ENCODE measurements at regions not wholly inside any gene's neighbourhood (a gene's known extent, or its start where the extent isn't known, plus 50 kb on each side); places are given as distances from the start of the nearest gene placed in this dataset.

DNA sequence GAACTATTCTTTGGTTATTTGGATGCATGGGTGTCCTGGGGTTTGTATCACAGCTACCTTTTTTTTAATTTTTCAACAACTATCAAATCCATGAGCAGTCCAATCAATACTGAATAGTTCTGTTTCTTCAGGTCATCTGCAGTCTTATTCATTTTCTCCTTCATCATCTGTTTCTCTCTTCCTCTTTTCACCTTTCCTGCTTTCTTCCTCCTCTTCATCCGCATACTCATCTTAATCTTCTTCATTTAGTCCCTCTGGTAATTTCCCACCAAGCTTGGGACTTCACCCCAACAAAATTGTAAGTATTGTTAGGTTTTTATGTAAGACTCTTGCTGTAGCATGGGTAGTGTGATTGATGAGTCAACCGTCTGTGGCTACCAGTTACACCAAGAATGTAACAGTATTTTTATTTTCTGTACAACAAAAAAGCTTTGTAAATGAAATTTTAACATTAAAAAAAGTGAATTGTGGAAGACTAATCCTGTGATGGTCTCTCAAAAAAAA is 184.1 kb upstream of the RNPC3 start:
- Histone ChIP-seq H3K14ac (ENCODE audit: low read length) (no peak overlapping the region), H2BK120ac (ENCODE audit: insufficient read depth, low read length, poor library complexity) (no peak overlapping the region), H4K91ac (ENCODE audit: low read depth, low read length) (no peak overlapping the region), H3K79me1 (ENCODE audit: low read length) (no peaks in the 10 kb centered on the region), H3K9me3 (ENCODE audit: insufficient read depth, low read depth, low read length) (no peaks in the 10 kb centered on the region), H2BK5ac (ENCODE audit: low read depth, low read length, poor library complexity) (no peak overlapping the region), H2BK12ac (ENCODE audit: low read length) (no peak overlapping the region), H4K8ac (ENCODE audit: low read depth, low read length) (no peak overlapping the region), H2AK5ac (ENCODE audit: low read length) (no peak overlapping the region), H3K9ac (ENCODE audit: low read length) (no peak overlapping the region), H2AFZ (ENCODE audit: insufficient read depth, low read length, poor library complexity) (no peak overlapping the region), H3K4me2 (ENCODE audit: low read length) (no peak overlapping the region), H3K23ac (ENCODE audit: low read length) (no peak overlapping the region), H4K12ac (ENCODE audit: low read depth, low read length) (no peak overlapping the region), H3K4me1 (ENCODE audit: control insufficient read depth in 1 of 2, insufficient read depth in 2 of 2, low read length in 2 of 2) (no peaks in the 10 kb centered on the region), H3K4ac (ENCODE audit: low read depth, low read length) (no peak overlapping the region), H3K36me3 (ENCODE audit: control insufficient read depth in 1 of 2, insufficient read depth in 2 of 2, low read length in 2 of 2) (no peaks in the 10 kb centered on the region), H3K79me2 (ENCODE audit: control insufficient read depth, insufficient read depth, low read length, poor library complexity) (no peaks in the 10 kb centered on the region), H3K18ac (ENCODE audit: low read length) (no peak overlapping the region), H3K27me3 (ENCODE audit: insufficient read depth, low read length) (no peaks in the 10 kb centered on the region), H3K27ac (ENCODE audit: low read depth, low read length) (no peak overlapping the region), H3K4me3 (ENCODE audit: low read depth, low read length) (no peak overlapping the region)
- no peak for DNase-seq
- WGBS (ENCODE audit: extremely low coverage, insufficient coverage, insufficient read length), result 100% methylated on average over 1 of the region's 2 CpGs

DNA sequence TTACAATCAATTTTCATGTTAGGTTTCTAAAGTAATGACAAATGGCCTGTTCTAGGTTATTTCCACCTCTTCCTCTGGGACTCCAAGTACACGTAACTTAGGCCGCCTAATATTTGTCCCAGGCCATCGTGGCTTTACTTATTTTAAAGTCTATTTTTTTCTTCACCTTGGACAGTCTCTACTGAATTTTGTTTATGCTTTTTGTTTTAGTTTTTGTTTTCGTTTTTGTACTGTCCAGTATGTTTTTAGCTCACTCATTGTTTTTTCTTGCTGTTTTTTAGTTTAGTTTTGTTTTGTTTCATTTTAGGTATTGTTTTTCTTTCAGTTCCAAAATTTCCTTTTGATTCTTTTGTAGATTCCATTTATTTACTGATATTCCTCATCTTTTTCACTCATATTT is 187.7 kb upstream of the RNPC3 start:
- H3K9ac ChIP-seq (ENCODE audit: low read length), result no peak overlapping the region
- no CpG with 5 or more reads among the region's 4 CpGs for WGBS (ENCODE audit: extremely low coverage, insufficient coverage, insufficient read length)
- no peaks in the 10 kb centered on the region for H3K79me1 ChIP-seq (ENCODE audit: low read length)
- H2BK120ac ChIP-seq (ENCODE audit: insufficient read depth, low read length, poor library complexity), result no peak overlapping the region
- no peak overlapping the region for H3K27ac ChIP-seq (ENCODE audit: low read depth, low read length)
- H3K4me2 ChIP-seq (ENCODE audit: low read length), result no peak overlapping the region
- H4K8ac ChIP-seq (ENCODE audit: low read depth, low read length), result no peak overlapping the region
- DNase-seq, result no peak
- H3K18ac ChIP-seq (ENCODE audit: low read length), result no peak overlapping the region
- H2BK12ac ChIP-seq (ENCODE audit: low read length), result no peak overlapping the region
- no peak overlapping the region for H2BK5ac ChIP-seq (ENCODE audit: low read depth, low read length, poor library complexity)
- no peaks in the 10 kb centered on the region for H3K27me3 ChIP-seq (ENCODE audit: insufficient read depth, low read length)
- no peaks in the 10 kb centered on the region for H3K79me2 ChIP-seq (ENCODE audit: control insufficient read depth, insufficient read depth, low read length, poor library complexity)
- no peak overlapping the region for H3K4ac ChIP-seq (ENCODE audit: low read depth, low read length)
- H3K9me3 ChIP-seq (ENCODE audit: insufficient read depth, low read depth, low read length), result no peaks in the 10 kb centered on the region
- H4K12ac ChIP-seq (ENCODE audit: low read depth, low read length), result no peak overlapping the region
- no peak overlapping the region for H3K14ac ChIP-seq (ENCODE audit: low read length)
- H2AK5ac ChIP-seq (ENCODE audit: low read length), result no peak overlapping the region
- H3K4me1 ChIP-seq (ENCODE audit: control insufficient read depth in 1 of 2, insufficient read depth in 2 of 2, low read length in 2 of 2), result no peaks in the 10 kb centered on the region
- H3K4me3 ChIP-seq (ENCODE audit: low read depth, low read length), result no peak overlapping the region
- H3K36me3 ChIP-seq (ENCODE audit: control insufficient read depth in 1 of 2, insufficient read depth in 2 of 2, low read length in 2 of 2), result no peaks in the 10 kb centered on the region
- no peak overlapping the region for H2AFZ ChIP-seq (ENCODE audit: insufficient read depth, low read length, poor library complexity)
- H3K23ac ChIP-seq (ENCODE audit: low read length), result no peak overlapping the region
- no peak overlapping the region for H4K91ac ChIP-seq (ENCODE audit: low read depth, low read length)

DNA sequence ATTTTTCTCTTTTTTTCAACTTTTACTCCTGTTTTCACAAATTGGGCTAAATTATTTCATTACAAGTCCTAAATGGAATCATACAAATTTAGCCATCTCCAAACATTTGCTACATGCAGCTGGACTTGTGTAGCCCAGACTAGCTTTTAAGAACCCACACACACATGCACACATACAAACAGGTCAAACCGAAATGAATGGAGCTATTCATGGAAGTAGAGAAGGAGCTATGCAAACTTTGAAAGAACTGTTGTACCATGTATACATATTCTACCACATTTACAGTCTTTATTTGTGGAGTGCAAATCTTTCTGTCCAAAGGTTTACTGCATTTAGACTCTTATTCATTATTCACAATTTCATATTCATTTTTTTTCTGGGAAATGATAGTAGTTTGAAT is 189.1 kb upstream of the RNPC3 start:
- H3K9ac ChIP-seq (ENCODE audit: low read length), result no peak overlapping the region
- H4K8ac ChIP-seq (ENCODE audit: low read depth, low read length), result no peak overlapping the region
- no peak overlapping the region for H4K12ac ChIP-seq (ENCODE audit: low read depth, low read length)
- no peaks in the 10 kb centered on the region for H3K27me3 ChIP-seq (ENCODE audit: insufficient read depth, low read length)
- WGBS (ENCODE audit: extremely low coverage, insufficient coverage, insufficient read length), result no CpG with 5 or more reads among the region's 1 CpG
- H3K4me3 ChIP-seq (ENCODE audit: low read depth, low read length), result no peak overlapping the region
- no peaks in the 10 kb centered on the region for H3K9me3 ChIP-seq (ENCODE audit: insufficient read depth, low read depth, low read length)
- no peak overlapping the region for H3K27ac ChIP-seq (ENCODE audit: low read depth, low read length)
- no peak overlapping the region for H2BK12ac ChIP-seq (ENCODE audit: low read length)
- no peaks in the 10 kb centered on the region for H3K79me1 ChIP-seq (ENCODE audit: low read length)
- H2BK5ac ChIP-seq (ENCODE audit: low read depth, low read length, poor library complexity), result no peak overlapping the region
- H3K79me2 ChIP-seq (ENCODE audit: control insufficient read depth, insufficient read depth, low read length, poor library complexity), result no peaks in the 10 kb centered on the region
- no peak overlapping the region for H4K91ac ChIP-seq (ENCODE audit: low read depth, low read length)
- H3K36me3 ChIP-seq (ENCODE audit: control insufficient read depth in 1 of 2, insufficient read depth in 2 of 2, low read length in 2 of 2), result no peaks in the 10 kb centered on the region
- H2BK120ac ChIP-seq (ENCODE audit: insufficient read depth, low read length, poor library complexity), result no peak overlapping the region
- H3K4ac ChIP-seq (ENCODE audit: low read depth, low read length), result no peak overlapping the region
- peak in 1 of 2 donors; percentile 8 for DNase-seq
- H2AFZ ChIP-seq (ENCODE audit: insufficient read depth, low read length, poor library complexity), result no peak overlapping the region
- no peak overlapping the region for H3K23ac ChIP-seq (ENCODE audit: low read length)
- H3K4me2 ChIP-seq (ENCODE audit: low read length), result no peak overlapping the region
- H3K14ac ChIP-seq (ENCODE audit: low read length), result no peak overlapping the region
- H3K4me1 ChIP-seq (ENCODE audit: control insufficient read depth in 1 of 2, insufficient read depth in 2 of 2, low read length in 2 of 2), result no peaks in the 10 kb centered on the region
- H2AK5ac ChIP-seq (ENCODE audit: low read length), result no peak overlapping the region
- H3K18ac ChIP-seq (ENCODE audit: low read length), result no peak overlapping the region

DNA sequence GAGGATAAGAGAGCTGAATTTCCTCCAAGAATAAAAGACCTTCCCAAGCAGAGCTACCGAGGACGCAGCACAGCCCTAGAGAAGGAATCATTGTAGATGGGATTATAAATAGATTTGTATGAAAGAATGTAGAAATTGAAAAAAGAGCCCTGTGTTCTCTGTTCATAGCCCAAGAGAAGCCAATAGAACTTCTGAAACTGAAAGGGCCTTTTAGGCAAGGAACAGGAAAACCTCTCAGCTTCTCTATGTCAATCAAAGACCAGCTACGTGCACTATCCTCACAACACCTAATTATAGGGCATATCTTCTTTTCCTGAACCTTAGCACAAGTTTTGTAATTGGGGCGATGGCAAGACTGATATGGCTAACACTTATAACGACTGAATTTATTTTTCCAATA is 192.4 kb upstream of the RNPC3 start:
- H3K9ac ChIP-seq (ENCODE audit: low read length), result no peak overlapping the region
- H3K4ac ChIP-seq (ENCODE audit: low read depth, low read length), result no peak overlapping the region
- no peak overlapping the region for H3K4me2 ChIP-seq (ENCODE audit: low read length)
- H2AK5ac ChIP-seq (ENCODE audit: low read length), result no peak overlapping the region
- DNase-seq, result peak; percentile 9 to 59
- no peak overlapping the region for H2BK12ac ChIP-seq (ENCODE audit: low read length)
- H3K79me1 ChIP-seq (ENCODE audit: low read length), result no peaks in the 10 kb centered on the region
- H3K27me3 ChIP-seq (ENCODE audit: insufficient read depth, low read length), result no peaks in the 10 kb centered on the region
- no peak overlapping the region for H3K4me3 ChIP-seq (ENCODE audit: low read depth, low read length)
- H3K18ac ChIP-seq (ENCODE audit: low read length), result no peak overlapping the region
- no peak overlapping the region for H3K27ac ChIP-seq (ENCODE audit: low read depth, low read length)
- no peak overlapping the region for H2BK5ac ChIP-seq (ENCODE audit: low read depth, low read length, poor library complexity)
- H4K91ac ChIP-seq (ENCODE audit: low read depth, low read length), result no peak overlapping the region
- no CpG with 5 or more reads among the region's 5 CpGs for WGBS (ENCODE audit: extremely low coverage, insufficient coverage, insufficient read length)
- H3K36me3 ChIP-seq (ENCODE audit: control insufficient read depth in 1 of 2, insufficient read depth in 2 of 2, low read length in 2 of 2), result no peaks in the 10 kb centered on the region
- no peak overlapping the region for H3K14ac ChIP-seq (ENCODE audit: low read length)
- H4K12ac ChIP-seq (ENCODE audit: low read depth, low read length), result no peak overlapping the region
- H3K9me3 ChIP-seq (ENCODE audit: insufficient read depth, low read depth, low read length), result no peaks in the 10 kb centered on the region
- H3K79me2 ChIP-seq (ENCODE audit: control insufficient read depth, insufficient read depth, low read length, poor library complexity), result no peaks in the 10 kb centered on the region
- H3K23ac ChIP-seq (ENCODE audit: low read length), result no peak overlapping the region
- no peaks in the 10 kb centered on the region for H3K4me1 ChIP-seq (ENCODE audit: control insufficient read depth in 1 of 2, insufficient read depth in 2 of 2, low read length in 2 of 2)
- H2AFZ ChIP-seq (ENCODE audit: insufficient read depth, low read length, poor library complexity), result no peak overlapping the region
- H4K8ac ChIP-seq (ENCODE audit: low read depth, low read length), result no peak overlapping the region
- no peak overlapping the region for H2BK120ac ChIP-seq (ENCODE audit: insufficient read depth, low read length, poor library complexity)

Data from trophoblast cell (in vitro differentiated cells and primary cell).